Progenitor cell of endocrine pancreas (in vitro differentiated cells): ENCODE measurements at regions not wholly inside any gene's neighbourhood (a gene's known extent, or its start where the extent isn't known, plus 50 kb on each side); places are given as distances from the start of the nearest gene placed in this dataset.
"Not testable (repeated sequence)": the region's sequence is repeated elsewhere in the genome, so short reads cannot be mapped to it uniquely, and the experiment has no call there.

Source experiments
- DNase-seq: peaks from one replicate; pipeline ENCODE4 v3.0.0; 2021; ENCODE audit warnings: low spot score; ENCODE audit not compliant: unreplicated experiment
- H3K27ac Mint-ChIP-seq: 2 replicates; pipeline ENCODE4 v1.8.0; 2021; ENCODE audit warnings: mild to moderate bottlenecking, moderate library complexity, mixed read lengths
- H3K27me3 Mint-ChIP-seq: 2 replicates; pipeline ENCODE4 v1.8.0; 2021; ENCODE audit warnings: mixed read lengths
- H3K36me3 Mint-ChIP-seq: 2 replicates; pipeline ENCODE4 v1.8.0; 2022; ENCODE audit warnings: mixed read lengths; ENCODE audit not compliant: insufficient read depth
- H3K4me1 Mint-ChIP-seq: 2 replicates; pipeline ENCODE4 v1.8.0; 2021; ENCODE audit warnings: low read depth, mixed read lengths
- H3K4me3 Mint-ChIP-seq: 2 replicates; pipeline ENCODE4 v1.8.0; 2021; ENCODE audit warnings: low read depth, mild to moderate bottlenecking, moderate library complexity, mixed read lengths
- H3K9me3 Mint-ChIP-seq: 2 replicates; pipeline ENCODE4 v1.8.0; 2021; ENCODE audit warnings: low read depth, mixed read lengths
- TF ChIP-seq, protein P1 (sequence below): fragments of 200-600 bp; sonication (generic); IDR thresholded peaks from one replicate; pipeline ENCODE4 v1.5.0; 2021; ENCODE audit warnings: antibody characterized with exemption, mild to moderate bottlenecking; ENCODE audit not compliant: unreplicated experiment

DNA sequence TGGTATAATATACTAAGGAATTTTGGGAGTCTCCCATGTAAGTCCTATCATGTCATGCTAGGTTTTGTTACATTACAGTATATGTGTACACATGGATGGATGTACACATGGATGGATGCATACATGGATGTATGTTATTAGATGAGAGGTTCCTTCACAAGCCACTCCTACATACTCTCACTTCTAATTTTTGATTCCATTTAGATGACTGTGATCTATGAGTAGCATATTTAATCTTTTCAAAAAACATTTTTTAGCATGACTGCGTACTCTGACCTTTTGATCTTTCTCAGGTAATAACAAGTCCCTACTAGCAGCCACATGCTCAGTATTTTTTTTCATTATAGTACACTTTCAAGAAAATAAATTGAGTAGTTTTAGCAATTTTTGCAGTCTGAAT lies 441.8 kb downstream of the SLITRK1 start:
- Mint-ChIP-seq H3K4me3 (no peak overlapping the region), H3K9me3 (no peaks in the 10 kb centered on the region), H3K4me1 (no peaks in the 10 kb centered on the region), H3K27ac (no peak overlapping the region), H3K36me3 (no peaks in the 10 kb centered on the region), H3K27me3 (no peaks in the 10 kb centered on the region)
- DNase-seq = no peak
- TF ChIP-seq, protein P1, sequence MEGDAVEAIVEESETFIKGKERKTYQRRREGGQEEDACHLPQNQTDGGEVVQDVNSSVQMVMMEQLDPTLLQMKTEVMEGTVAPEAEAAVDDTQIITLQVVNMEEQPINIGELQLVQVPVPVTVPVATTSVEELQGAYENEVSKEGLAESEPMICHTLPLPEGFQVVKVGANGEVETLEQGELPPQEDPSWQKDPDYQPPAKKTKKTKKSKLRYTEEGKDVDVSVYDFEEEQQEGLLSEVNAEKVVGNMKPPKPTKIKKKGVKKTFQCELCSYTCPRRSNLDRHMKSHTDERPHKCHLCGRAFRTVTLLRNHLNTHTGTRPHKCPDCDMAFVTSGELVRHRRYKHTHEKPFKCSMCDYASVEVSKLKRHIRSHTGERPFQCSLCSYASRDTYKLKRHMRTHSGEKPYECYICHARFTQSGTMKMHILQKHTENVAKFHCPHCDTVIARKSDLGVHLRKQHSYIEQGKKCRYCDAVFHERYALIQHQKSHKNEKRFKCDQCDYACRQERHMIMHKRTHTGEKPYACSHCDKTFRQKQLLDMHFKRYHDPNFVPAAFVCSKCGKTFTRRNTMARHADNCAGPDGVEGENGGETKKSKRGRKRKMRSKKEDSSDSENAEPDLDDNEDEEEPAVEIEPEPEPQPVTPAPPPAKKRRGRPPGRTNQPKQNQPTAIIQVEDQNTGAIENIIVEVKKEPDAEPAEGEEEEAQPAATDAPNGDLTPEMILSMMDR = no peak

DNA sequence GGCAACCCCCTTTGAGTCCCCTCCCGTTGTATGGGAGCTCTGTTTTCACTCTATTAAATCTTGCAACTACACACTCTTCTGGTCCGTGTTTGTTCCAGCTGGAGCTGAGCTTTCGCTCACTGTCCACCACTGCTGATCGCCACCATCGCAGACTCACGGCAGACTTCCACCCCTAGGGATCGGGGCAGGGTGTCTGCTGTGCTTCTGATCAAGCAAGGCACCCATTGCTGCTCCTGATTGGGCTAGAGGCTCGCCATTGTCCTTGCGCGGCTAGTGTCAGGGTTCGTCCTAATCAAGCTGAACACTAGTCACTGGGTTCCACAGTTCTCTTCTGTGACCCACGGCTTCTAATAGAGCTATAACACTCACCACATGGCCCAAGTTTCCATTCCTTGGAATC lies 442.8 kb downstream of the SLITRK1 start:
- H3K4me1 Mint-ChIP-seq, H3K27me3 Mint-ChIP-seq, H3K27ac Mint-ChIP-seq, H3K36me3 Mint-ChIP-seq, H3K4me3 Mint-ChIP-seq, DNase-seq, H3K9me3 Mint-ChIP-seq: not testable (repeated sequence)

DNA sequence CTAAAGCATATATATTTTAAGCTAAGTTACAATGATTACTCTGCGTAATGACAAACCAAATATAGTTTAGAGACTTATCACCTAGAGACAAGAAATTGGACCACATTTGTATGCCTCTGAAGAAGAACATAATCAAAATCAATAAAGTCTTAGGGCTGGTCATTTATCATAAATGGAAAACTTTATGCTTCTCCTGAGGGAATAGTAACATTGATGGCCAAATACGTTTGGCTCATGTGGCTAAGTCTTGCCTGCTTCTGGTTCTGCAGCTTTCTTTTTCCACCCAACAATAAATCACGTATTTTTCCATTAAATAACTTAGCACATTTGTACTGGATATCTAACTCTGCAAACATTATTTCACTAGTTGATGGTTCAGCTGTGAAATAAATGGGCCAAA lies 458.4 kb downstream of the SLITRK1 start:
- Mint-ChIP-seq H3K27me3 (no peaks in the 10 kb centered on the region), H3K36me3 (no peaks in the 10 kb centered on the region), H3K4me1 (no peaks in the 10 kb centered on the region), H3K27ac (no peak overlapping the region), H3K9me3 (peaks cover 7% of the 10 kb centered on the region), H3K4me3 (no peak overlapping the region)
- TF ChIP-seq, protein P1 = no peak
- no peak for DNase-seq

DNA sequence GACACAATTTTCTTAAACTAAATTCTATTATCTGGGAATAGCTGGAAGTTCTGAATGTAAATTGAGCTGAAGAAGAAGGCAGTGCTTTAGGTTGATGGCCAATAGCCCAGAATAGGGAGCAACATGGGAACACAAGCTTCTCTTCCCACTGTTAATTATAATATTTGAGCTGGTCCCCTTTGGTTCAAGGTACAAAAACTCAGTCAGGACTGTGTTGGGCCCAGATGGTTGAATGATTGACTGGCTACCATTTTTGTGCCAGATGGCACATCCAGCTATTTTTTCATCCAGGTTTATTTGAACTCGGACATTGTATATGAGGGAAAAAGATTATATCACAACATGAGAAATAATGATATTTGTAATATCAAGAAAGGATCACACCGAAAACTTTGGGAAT lies 458.9 kb downstream of the SLITRK1 start:
- Mint-ChIP-seq H3K27me3 (no peaks in the 10 kb centered on the region), H3K27ac (no peak overlapping the region), H3K9me3 (peaks cover 7% of the 10 kb centered on the region), H3K4me1 (no peaks in the 10 kb centered on the region), H3K36me3 (no peaks in the 10 kb centered on the region), H3K4me3 (no peak overlapping the region)
- TF ChIP-seq, protein P1 = no peak
- DNase-seq = no peak

DNA sequence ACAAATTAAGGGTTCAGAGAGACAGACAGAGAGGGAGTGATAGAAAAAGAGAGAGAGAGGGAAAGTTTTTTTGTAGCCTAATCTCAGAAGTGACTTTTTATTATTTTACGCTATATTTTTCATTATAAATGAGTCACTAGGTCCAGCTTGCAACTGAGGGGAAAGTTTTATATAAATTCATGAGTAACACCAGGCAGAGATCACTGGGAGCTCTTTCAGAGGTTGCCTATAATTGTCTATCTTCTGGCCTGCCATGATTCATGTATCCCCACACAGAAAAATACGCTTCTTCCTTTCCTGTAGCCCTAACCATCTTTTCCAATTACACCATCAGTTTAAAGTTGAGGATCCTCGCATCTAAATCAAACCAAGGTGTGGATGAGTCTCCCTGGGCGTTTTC lies 467.9 kb downstream of the SLITRK1 start:
- Mint-ChIP-seq H3K36me3 (no peaks in the 10 kb centered on the region), H3K27me3 (no peaks in the 10 kb centered on the region), H3K4me3 (no peak overlapping the region), H3K4me1 (no peaks in the 10 kb centered on the region), H3K27ac (no peak overlapping the region), H3K9me3 (no peaks in the 10 kb centered on the region)
- DNase-seq = no peak
- TF ChIP-seq, protein P1 = no peak

DNA sequence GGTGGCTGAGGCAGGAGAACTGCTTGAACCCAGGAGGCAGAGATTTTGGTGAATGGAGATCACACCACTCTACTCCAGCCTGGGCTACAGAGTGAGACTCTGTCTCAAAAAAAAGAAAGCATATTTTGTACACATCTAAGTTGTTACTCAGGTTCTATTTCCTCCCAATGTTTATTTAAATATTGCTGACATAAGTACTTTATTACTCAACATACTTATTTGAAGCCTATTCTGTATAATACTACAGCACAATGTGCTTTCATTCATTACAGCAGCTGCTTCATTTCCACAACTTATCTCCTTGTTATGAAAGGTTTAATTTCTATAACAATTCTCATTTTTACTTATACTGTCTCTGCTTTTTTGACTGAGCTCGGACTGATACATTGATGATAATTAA lies 495.7 kb downstream of the SLITRK1 start:
- TF ChIP-seq, protein P1 = no peak
- DNase-seq = no peak
- no peak overlapping the region for H3K27ac Mint-ChIP-seq
- H3K27me3 Mint-ChIP-seq = no peaks in the 10 kb centered on the region
- H3K4me3 Mint-ChIP-seq = no peak overlapping the region
- H3K36me3 Mint-ChIP-seq = no peaks in the 10 kb centered on the region
- H3K4me1 Mint-ChIP-seq = peaks cover 4% of the 10 kb centered on the region
- H3K9me3 Mint-ChIP-seq = no peaks in the 10 kb centered on the region
